Suprapubic skin (tissue), 4 donors: ENCODE measurements at regions not wholly inside any gene's neighbourhood (a gene's known extent, or its start where the extent isn't known, plus 50 kb on each side); places are given as distances from the start of the nearest gene placed in this dataset.

ENCODE experiments used
- DNase-seq, 2 donors: peaks; one replicate each; pipeline ENCODE4 v3.0.0-alpha.2; 2019; ENCODE audit warnings: low spot score in 2 of 2
- H3K27ac ChIP-seq: fragments of 200-600 bp; sonication (generic); one replicate; pipeline ENCODE4 v1.5.1; 2019
- H3K27me3 ChIP-seq: fragments of 200-600 bp; sonication (generic); one replicate; pipeline ENCODE4 v1.5.1; 2019
- H3K36me3 ChIP-seq: fragments of 200-600 bp; sonication (generic); one replicate; pipeline ENCODE4 v1.5.1; 2019
- H3K4me1 ChIP-seq: fragments of 200-600 bp; sonication (generic); one replicate; pipeline ENCODE4 v1.5.1; 2019
- H3K4me3 ChIP-seq: fragments of 200-600 bp; sonication (generic); one replicate; pipeline ENCODE4 v1.5.1; 2019; ENCODE audit warnings: mild to moderate bottlenecking
- H3K9me3 ChIP-seq: fragments of 200-600 bp; sonication (generic); one replicate; pipeline ENCODE4 v1.5.1; 2019
- EP300 ChIP-seq: sonication (generic); formaldehyde crosslinking; IDR thresholded peaks from one replicate; pipeline ENCODE4 v1.6.1; 2017; ENCODE audit warnings: antibody characterized with exemption
- POLR2A ChIP-seq, 2 donors: fragments of 450-650 bp; IDR thresholded peaks; one replicate each; pipeline ENCODE4 v1.6.1; 2017; ENCODE audit warnings: antibody characterized with exemption in 2 of 2, mild to moderate bottlenecking in 2 of 2, moderate library complexity in 2 of 2
- POLR2AphosphoS5 ChIP-seq, 3 donors: sonication (generic); formaldehyde crosslinking; IDR thresholded peaks; one replicate each; pipeline ENCODE4 v1.6.1; 2017; ENCODE audit warnings: antibody characterized with exemption in 3 of 3
- WGBS: methylation state at CpG from one replicate; pipeline ENCODE4 v1.1.5; 2018; 5-methylcytosine and 5-hydroxymethylcytosine counted together
- TF ChIP-seq, protein P1 (sequence below), 2 donors: fragments of 200-600 bp in 1 of 2; fragments of 450-650 bp in 1 of 2; sonication (generic) in 1 of 2; IDR thresholded peaks; one replicate each; pipeline ENCODE4 v1.5.1; 2016 to 2019; ENCODE audit warnings: antibody characterized with exemption in 2 of 2, mild to moderate bottlenecking in 1 of 2, moderate library complexity in 1 of 2

GRCh38 chr6:1105833-1106400 is 206.0 kb upstream of the FOXQ1 start:
- H3K4me1 ChIP-seq = peaks cover 30% of the 10 kb centered on the region
- no peaks in the 10 kb centered on the region for H3K9me3 ChIP-seq
- no peak overlapping the region for H3K27ac ChIP-seq
- H3K4me3 ChIP-seq = no peak overlapping the region
- DNase-seq = no peak
- WGBS = 61% methylated on average over 7 of the region's 7 CpGs
- H3K27me3 ChIP-seq = no peaks in the 10 kb centered on the region
- TF ChIP-seq EP300 (no peak), POLR2AphosphoS5 (IDR thresholded peaks at IDR 0.05) (no peak), POLR2A (IDR thresholded peaks at IDR 0.05) (no peak)
- TF ChIP-seq, protein P1, sequence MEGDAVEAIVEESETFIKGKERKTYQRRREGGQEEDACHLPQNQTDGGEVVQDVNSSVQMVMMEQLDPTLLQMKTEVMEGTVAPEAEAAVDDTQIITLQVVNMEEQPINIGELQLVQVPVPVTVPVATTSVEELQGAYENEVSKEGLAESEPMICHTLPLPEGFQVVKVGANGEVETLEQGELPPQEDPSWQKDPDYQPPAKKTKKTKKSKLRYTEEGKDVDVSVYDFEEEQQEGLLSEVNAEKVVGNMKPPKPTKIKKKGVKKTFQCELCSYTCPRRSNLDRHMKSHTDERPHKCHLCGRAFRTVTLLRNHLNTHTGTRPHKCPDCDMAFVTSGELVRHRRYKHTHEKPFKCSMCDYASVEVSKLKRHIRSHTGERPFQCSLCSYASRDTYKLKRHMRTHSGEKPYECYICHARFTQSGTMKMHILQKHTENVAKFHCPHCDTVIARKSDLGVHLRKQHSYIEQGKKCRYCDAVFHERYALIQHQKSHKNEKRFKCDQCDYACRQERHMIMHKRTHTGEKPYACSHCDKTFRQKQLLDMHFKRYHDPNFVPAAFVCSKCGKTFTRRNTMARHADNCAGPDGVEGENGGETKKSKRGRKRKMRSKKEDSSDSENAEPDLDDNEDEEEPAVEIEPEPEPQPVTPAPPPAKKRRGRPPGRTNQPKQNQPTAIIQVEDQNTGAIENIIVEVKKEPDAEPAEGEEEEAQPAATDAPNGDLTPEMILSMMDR (IDR thresholded peaks at IDR 0.05) = no peak
- no peaks in the 10 kb centered on the region for H3K36me3 ChIP-seq

DNA sequence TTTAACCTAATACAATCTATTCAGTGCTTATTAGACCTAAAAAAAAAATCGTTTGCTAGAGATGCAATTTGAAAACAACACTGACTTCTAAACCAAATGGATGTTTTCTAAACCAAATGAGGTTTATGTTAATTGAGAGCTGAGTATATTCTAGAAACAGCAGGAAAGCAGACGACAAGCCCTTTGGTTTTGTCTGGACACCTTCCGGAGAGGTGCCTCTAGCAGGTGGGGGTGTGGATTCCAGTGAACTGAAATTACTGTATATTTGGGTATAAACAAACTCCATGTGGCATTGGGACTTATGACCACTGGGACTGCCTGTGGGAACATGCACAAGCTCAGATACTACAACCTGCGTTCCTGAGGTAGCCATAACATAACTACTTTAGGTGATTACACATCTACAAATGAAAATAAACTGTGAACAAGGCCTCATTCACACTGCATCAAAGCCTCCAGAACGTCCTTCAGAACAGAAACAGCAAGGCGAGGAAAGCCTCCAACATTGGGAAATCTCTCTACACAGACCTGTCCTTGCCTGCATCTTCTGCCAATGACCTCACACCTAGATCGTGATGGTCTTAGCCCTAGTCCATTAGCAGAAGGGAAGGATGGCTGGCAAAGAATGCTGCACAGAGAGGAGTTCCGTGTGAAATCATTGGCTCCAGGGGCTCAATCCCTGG is 206.8 kb upstream of the FOXQ1 start:
- 48% methylated on average over 8 of the region's 8 CpGs for WGBS
- DNase-seq = no peak
- Histone ChIP-seq H3K4me1 (peaks cover 27% of the 10 kb centered on the region), H3K27me3 (no peaks in the 10 kb centered on the region), H3K27ac (no peak overlapping the region), H3K9me3 (no peaks in the 10 kb centered on the region), H3K36me3 (no peaks in the 10 kb centered on the region), H3K4me3 (no peak overlapping the region)
- TF ChIP-seq, protein P1 (IDR thresholded peaks at IDR 0.05) = no peak
- TF ChIP-seq EP300 (no peak), POLR2A (IDR thresholded peaks at IDR 0.05) (no peak), POLR2AphosphoS5 (IDR thresholded peaks at IDR 0.05) (no peak)

DNA sequence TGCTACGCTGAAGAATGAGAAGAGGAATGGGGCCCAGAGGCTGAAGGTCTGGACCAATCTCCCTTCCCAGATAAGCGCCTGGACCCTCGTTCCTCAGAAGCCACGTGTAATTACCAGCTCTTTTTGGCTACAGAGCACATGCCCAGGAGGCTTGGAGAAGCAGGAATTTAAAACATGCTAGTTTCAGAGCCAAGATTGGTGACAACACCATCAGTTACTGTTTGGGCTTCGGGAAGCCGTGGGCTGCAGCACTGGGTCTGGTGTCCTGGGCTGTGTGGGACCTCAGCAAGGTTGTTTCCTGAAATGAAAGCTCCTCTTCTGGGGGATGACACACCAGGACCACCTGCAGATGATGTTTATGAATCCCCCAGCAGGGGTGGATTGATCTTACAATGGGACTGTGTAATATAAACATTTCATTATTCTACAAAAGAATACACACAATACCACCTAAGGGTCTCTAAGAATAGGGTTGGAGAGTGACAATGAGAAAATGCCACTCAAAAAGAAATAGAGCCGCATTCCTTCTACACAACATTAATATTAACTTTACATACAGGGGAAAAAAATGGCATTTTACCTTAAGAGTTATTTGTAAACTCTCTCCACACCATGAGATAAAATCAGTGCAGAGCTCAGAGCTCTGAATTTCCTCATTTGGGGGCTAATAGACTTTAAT is 207.8 kb upstream of the FOXQ1 start:
- H3K27ac ChIP-seq = no peak overlapping the region
- WGBS = 30% methylated on average over 7 of the region's 7 CpGs
- no peak overlapping the region for H3K4me3 ChIP-seq
- no peaks in the 10 kb centered on the region for H3K36me3 ChIP-seq
- no peak for DNase-seq
- TF ChIP-seq EP300 (no peak), POLR2A (IDR thresholded peaks at IDR 0.05) (no peak), POLR2AphosphoS5 (IDR thresholded peaks at IDR 0.05) (no peak)
- TF ChIP-seq, protein P1 (IDR thresholded peaks at IDR 0.05) = no peak
- H3K27me3 ChIP-seq = no peaks in the 10 kb centered on the region
- H3K9me3 ChIP-seq = no peaks in the 10 kb centered on the region
- H3K4me1 ChIP-seq = peaks cover 34% of the 10 kb centered on the region

DNA sequence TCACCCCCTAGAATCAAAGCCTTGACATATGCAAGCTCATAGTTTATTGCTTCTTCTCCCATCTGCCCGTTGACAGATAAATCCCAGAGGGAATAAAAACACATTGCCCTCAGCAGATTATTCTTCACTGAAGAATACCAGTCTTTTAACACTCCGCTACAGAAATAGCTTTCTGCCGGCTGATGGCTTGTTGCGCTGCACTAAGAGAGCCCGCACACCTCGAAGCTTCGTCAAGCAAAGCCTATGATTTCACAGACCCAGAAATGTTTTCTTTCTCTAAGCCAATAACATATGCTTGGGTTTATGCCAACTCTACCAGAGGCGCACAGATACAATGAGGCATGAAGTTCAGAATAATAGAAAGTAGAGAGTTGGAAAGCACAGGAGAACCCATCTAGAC is 208.9 kb upstream of the FOXQ1 start:
- WGBS = 68% methylated on average over 8 of the region's 8 CpGs
- Histone ChIP-seq H3K27me3 (no peaks in the 10 kb centered on the region), H3K27ac (no peak overlapping the region), H3K9me3 (no peaks in the 10 kb centered on the region), H3K36me3 (no peaks in the 10 kb centered on the region), H3K4me1 (peaks cover 35% of the 10 kb centered on the region), H3K4me3 (no peak overlapping the region)
- no peak for DNase-seq
- no peak for TF ChIP-seq EP300
- no peak for TF ChIP-seq POLR2AphosphoS5 (IDR thresholded peaks at IDR 0.05)
- no peak for TF ChIP-seq POLR2A (IDR thresholded peaks at IDR 0.05)
- TF ChIP-seq, protein P1 (IDR thresholded peaks at IDR 0.05) = no peak

- TF ChIP-seq EP300 (no peak), POLR2AphosphoS5 (IDR thresholded peaks at IDR 0.05) (no peak), POLR2A (IDR thresholded peaks at IDR 0.05) (no peak)
- TF ChIP-seq, protein P1 (IDR thresholded peaks at IDR 0.05) = no peak
- Histone ChIP-seq H3K36me3 (no peaks in the 10 kb centered on the region), H3K4me3 (no peak overlapping the region), H3K9me3 (no peaks in the 10 kb centered on the region), H3K27me3 (no peaks in the 10 kb centered on the region), H3K4me1 (peaks cover 29% of the 10 kb centered on the region), H3K27ac (no peak overlapping the region)
- DNase-seq = no peak
- WGBS = 84% methylated on average over 8 of the region's 8 CpGs
Observed at GRCh38 chr6:1100269-1100668, 211.6 kb upstream of the FOXQ1 start.
